WERI-Rb-1 (cell line): ENCODE measurements at regions not wholly inside any gene's neighbourhood (a gene's known extent, or its start where the extent isn't known, plus 50 kb on each side); places are given as distances from the start of the nearest gene placed in this dataset.

ENCODE experiments used
- DNase-seq: peaks from one replicate; pipeline ENCODE4 v3.0.0-alpha.2; 2020
- H3K27ac ChIP-seq: fragments of 250-450 bp; sonication (Bioruptor Pico); 2 replicates; pipeline ENCODE4 v1.5.1; 2020; ENCODE audit warnings: mild to moderate bottlenecking, moderate library complexity
- H3K27me3 ChIP-seq: fragments of 250-450 bp; sonication (Bioruptor Pico); 2 replicates; pipeline ENCODE4 v1.5.1; 2021; ENCODE audit warnings: mild to moderate bottlenecking, low read depth, moderate library complexity; ENCODE audit not compliant: insufficient read depth, severe bottlenecking
- H3K36me3 ChIP-seq: fragments of 250-450 bp; sonication (Bioruptor Pico); 2 replicates; pipeline ENCODE4 v1.5.1; 2020; ENCODE audit warnings: mild to moderate bottlenecking, moderate library complexity
- H3K4me3 ChIP-seq: 2 replicates; pipeline ENCODE4 v1.5.1; 2011; ENCODE audit warnings: low read depth, mild to moderate bottlenecking, control low read depth, low read length
- H3K9me3 ChIP-seq: fragments of 250-450 bp; sonication (Bioruptor Pico); 2 replicates; pipeline ENCODE4 v1.5.1; 2021; ENCODE audit warnings: mild to moderate bottlenecking, moderate library complexity; ENCODE audit not compliant: severe bottlenecking
- CTCF ChIP-seq: IDR thresholded peaks from 2 replicates; pipeline ENCODE4 v1.5.1; 2011; ENCODE audit warnings: low read depth, mild to moderate bottlenecking, control low read depth, inconsistent platforms, low read length

- TF ChIP-seq CTCF = no peak
- Histone ChIP-seq H3K27me3 (no peaks in the 10 kb centered on the region), H3K27ac (no peak overlapping the region), H3K9me3 (no peaks in the 10 kb centered on the region), H3K4me3 (no peak overlapping the region), H3K36me3 (no peaks in the 10 kb centered on the region)
- DNase-seq = no peak
Observed at GRCh38 chr16:76984196-76984595, 206.8 kb upstream of the MON1B start.

GRCh38 chr16:76985392-76986045, 205.5 kb upstream of the MON1B start:
- Histone ChIP-seq H3K27me3 (no peaks in the 10 kb centered on the region), H3K9me3 (no peaks in the 10 kb centered on the region), H3K36me3 (no peaks in the 10 kb centered on the region), H3K4me3 (no peak overlapping the region), H3K27ac (no peak overlapping the region)
- no peak for DNase-seq
- no peak for TF ChIP-seq CTCF

- DNase-seq = no peak
- no peak for TF ChIP-seq CTCF
- H3K27me3 ChIP-seq = no peaks in the 10 kb centered on the region
Observed at GRCh38 chr16:76988526-76988925, 202.5 kb upstream of the MON1B start.

GRCh38 chr16:77002644-77003043, 188.3 kb upstream of the MON1B start:
- Histone ChIP-seq H3K9me3 (no peaks in the 10 kb centered on the region), H3K27ac (no peak overlapping the region), H3K36me3 (no peaks in the 10 kb centered on the region), H3K4me3 (no peak overlapping the region), H3K27me3 (no peaks in the 10 kb centered on the region)
- no peak for DNase-seq
- TF ChIP-seq CTCF = no peak

More at GRCh38 chr16:76988526-76988925, 202.5 kb upstream of the MON1B start:
- H3K4me3 ChIP-seq = no peak overlapping the region
- no peak overlapping the region for H3K27ac ChIP-seq
- no peaks in the 10 kb centered on the region for H3K9me3 ChIP-seq
- no peaks in the 10 kb centered on the region for H3K36me3 ChIP-seq

GRCh38 chr16:77009453-77009852, 181.5 kb upstream of the MON1B start:
- Histone ChIP-seq H3K36me3 (no peaks in the 10 kb centered on the region), H3K27ac (no peak overlapping the region), H3K9me3 (no peaks in the 10 kb centered on the region), H3K4me3 (no peak overlapping the region), H3K27me3 (no peaks in the 10 kb centered on the region)
- no peak for TF ChIP-seq CTCF
- DNase-seq = no peak

GRCh38 chr16:77014441-77014840, 176.5 kb upstream of the MON1B start:
- H3K9me3 ChIP-seq = no peaks in the 10 kb centered on the region
- no peak overlapping the region for H3K27ac ChIP-seq
- no peak for DNase-seq
- no peaks in the 10 kb centered on the region for H3K36me3 ChIP-seq
- no peak overlapping the region for H3K4me3 ChIP-seq
- H3K27me3 ChIP-seq = no peaks in the 10 kb centered on the region
- no peak for TF ChIP-seq CTCF
